ENCODE measurements at regions not wholly inside any gene's neighbourhood (a gene's known extent, or its start where the extent isn't known, plus 50 kb on each side); places are given as distances from the start of the nearest gene placed in this dataset.

DNA sequence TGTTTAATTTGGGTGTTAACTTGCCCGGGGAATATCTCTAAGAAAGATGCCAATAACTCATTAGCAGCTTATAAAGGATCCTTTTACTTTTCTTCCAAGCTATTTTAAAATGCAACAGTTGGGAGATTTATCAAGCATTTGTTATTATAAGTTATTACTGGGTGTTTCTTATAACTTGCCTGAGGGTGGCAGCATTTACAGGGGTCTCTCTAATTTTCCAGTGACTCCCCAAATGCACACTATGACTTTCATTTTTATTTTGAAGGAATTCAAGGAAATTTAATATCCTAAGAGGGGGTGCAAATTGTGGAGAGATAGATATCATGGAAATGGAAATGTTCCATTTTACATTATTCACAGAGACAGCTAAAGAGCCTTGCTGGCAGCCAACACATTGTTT lies 138.0 kb downstream of the PDGFRA start (continued):
- no peak for TF ChIP-seq CHD7 (IDR thresholded peaks at IDR 0.05; ENCODE audit: insufficient replicate concordance, low read length)
